HG02970 (cell line): ENCODE measurements at regions not wholly inside any gene's neighbourhood (a gene's known extent, or its start where the extent isn't known, plus 50 kb on each side); places are given as distances from the start of the nearest gene placed in this dataset.

Experiments
- ATAC-seq: cut with Tn5 transposase; IDR thresholded peaks from one replicate; pipeline ENCODE4 v1.9.1; 2021; ENCODE audit warnings: mild to moderate bottlenecking, moderate library complexity, moderate number of reproducible peaks; ENCODE audit not compliant: unreplicated experiment, low FRiP score

- ATAC-seq, result no peak
Observed at GRCh38 chr1:106121728-106122127, 934.7 kb upstream of the PRMT6 start.

GRCh38 chr1:106134561-106134960, 921.9 kb upstream of the PRMT6 start:
- ATAC-seq, result no peak

DNA sequence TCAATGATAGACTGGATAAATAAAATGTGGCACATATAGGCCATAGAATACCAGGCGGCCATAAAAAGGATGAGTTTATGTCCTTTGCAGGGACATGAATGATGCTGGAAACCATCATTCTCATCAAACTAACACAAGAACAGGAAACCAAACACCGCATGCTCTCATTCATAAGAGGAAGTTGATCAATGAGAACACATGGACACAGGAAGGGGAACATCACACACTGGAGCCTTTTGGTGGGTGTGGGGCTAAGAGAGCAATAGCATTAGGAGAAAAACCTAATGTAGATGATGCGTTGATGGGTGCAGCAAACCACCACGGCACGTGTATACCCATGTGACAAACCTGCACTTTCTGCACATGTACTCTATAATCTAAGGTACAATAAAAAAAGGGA, 883.4 kb upstream of the PRMT6 start:
- ATAC-seq, result no peak

DNA sequence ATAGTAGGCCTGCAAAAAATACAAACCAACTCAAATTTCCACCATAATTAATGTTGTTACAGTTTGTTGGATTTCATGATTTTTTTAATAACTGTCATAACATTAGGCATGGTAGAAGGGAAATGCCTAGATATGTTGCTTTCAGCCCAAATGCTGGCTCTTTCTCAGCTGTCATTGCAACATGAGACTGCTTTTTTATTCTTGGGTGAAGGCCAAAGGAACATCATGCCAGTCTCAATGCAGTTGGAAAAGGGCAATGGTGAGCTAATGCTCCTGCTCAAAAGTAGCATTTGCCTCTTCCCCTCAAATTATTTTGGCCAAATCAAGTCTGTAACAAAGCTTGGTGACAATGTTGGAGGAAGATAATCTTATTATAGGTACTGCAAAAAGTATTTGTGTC, 877.7 kb upstream of the PRMT6 start:
- no peak for ATAC-seq

DNA sequence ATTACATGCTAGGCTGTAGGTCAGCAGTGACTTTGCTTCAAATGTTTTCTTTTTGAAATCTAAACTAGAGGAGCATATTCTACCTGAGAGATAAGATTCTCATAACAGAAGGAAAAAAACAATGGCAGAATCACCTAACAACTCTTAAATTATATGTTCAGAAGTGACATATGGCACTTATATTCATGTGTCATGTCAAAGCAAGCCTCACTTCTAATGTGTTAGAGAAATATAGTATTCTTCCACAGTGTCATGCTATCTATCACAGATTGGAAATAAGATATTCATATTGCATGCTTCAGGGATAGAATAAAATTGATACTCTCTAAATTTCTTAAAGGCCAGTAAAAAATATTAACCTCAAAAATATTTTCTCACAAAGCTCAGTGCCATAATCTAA, 874.6 kb upstream of the PRMT6 start:
- ATAC-seq, result no peak

DNA sequence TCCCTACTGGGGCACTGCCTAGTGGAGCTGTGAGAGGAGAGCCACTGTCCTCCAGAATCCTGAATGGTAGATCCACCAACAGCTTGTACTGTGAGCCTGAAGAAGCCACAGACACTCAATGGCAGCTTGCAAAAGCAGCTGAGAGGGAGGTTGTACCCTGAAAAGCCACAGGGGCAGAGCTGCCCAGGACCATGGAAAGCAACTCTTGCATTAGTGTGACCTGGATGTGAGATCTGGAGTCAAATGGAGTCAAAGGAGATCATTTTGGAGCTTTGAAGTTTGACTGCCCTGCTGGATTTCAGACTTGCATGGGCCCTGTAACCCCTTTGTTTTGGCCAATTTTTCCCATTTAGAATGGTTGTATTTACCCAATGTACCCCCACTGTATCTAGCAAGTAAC, 871.4 kb upstream of the PRMT6 start:
- no peak for ATAC-seq

GRCh38 chr1:106189780-106190179, 866.7 kb upstream of the PRMT6 start:
- ATAC-seq, result no peak

DNA sequence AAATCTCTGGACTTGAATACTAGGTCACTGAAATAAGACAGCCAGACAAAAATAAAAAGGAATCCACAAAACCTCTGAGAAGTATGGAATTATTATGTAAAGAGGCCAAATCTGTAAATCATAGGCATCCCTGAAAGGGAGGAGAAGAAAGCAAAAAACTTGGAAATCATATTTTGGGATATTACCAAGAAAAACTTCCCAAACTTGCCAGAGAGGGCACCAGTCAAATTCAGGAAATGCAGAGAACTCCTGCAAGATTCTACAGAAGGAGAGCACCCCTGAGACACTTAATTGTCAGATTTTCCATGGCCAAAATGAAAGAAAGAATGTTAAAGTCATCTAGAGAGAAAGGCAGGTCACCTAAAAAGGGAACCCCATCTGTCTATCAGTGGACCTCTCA, 862.3 kb upstream of the PRMT6 start:
- no peak for ATAC-seq

DNA sequence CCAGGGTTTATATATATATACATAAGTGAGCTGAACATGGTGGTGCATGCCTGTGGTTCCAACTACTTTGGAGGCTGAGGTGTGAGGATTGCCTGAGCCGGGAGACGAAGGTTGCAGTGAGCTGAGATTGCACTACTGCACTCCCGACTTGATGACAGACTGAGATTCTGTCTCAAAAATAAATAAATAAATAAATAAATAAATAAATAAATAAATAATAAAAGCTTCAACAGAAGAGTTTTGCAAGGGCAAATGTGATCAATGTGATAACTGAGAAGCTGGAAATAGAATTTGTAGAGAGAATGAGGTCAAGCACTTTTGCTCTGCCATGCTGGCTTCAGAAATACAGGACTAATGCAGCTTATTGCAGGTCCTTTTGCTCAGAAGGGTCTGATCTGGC, 855.8 kb upstream of the PRMT6 start:
- ATAC-seq, result no peak

DNA sequence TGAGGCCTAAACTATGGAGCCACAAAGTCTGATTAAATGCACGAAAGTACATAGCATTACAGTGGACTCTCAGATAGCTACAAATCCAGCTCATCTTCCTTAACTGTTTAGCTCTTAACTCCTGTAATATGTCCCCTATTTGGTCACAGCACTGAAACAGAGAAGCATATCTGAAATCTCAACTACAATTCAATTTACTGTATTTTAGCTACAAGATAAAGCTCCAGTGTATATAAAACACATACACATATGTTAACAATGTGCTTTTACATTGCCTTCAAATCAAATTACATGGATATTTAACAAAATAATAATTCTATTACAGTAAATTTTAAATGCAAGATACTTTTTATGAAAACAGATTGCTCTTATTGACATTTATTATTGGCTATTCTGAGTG, 849.3 kb upstream of the PRMT6 start:
- no peak for ATAC-seq

DNA sequence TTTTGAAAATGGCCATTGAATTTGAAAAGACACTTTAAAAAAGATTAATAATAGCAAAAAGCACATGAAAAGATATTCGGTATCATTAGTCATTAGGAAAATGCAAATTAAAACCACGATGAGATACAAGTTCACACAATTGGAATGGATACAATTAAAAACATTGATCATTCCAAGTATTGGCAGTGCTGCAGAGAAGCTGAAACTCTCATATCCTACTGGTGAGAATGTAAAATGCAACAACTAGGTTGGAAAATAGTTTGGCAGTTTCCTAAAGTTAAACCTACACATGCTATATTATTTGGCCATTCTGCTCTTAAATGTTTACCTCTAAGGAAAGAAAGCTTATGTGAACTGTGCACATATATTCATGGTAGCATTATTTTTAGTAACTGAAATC, 838.7 kb upstream of the PRMT6 start:
- no peak for ATAC-seq

GRCh38 chr1:106222403-106222802, 834.1 kb upstream of the PRMT6 start:
- ATAC-seq, result no peak

DNA sequence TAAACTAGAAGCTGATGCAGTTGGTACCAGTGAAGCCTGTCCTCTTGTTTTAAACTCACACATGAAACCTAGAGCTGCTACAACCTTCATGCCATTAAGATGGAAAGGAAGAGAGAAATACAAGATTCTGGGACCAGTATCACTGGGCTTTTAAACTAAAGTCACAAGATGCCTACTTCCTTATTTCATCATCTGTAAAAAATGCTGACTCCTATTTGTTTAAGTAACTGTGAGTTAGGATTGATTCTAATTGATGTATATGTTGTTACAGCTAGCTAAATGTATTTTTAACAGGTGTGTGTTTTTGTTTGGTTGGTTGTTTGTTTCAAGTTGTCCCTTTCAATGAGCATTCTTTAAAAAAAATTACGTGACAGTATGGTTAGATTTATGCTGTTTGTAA, 833.3 kb upstream of the PRMT6 start:
- no peak for ATAC-seq

- no peak for ATAC-seq
Observed at GRCh38 chr1:106224426-106224825, 832.0 kb upstream of the PRMT6 start.

- no peak for ATAC-seq
Observed at GRCh38 chr1:106225403-106225802, 831.1 kb upstream of the PRMT6 start.

GRCh38 chr1:106226550-106226949, 829.9 kb upstream of the PRMT6 start:
- no peak for ATAC-seq

DNA sequence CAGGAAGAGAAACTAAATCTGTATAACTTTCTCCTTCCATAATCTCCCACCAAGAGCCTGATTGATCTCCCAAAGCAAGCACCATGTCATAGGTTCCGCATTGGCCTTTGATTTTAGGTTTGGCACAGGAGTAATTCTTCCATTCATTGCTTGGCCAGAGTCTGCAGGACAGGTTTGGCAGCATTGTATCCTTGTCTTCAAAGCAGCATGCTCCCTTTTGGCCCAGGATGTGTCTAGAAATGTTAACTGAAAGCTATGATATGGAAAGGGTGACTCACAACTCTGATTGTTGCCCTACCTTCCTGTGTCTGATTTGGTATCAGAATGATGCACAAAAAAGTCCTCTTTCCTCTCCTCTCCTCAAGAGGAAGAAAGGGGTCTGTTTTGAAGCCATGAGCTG, 824.3 kb upstream of the PRMT6 start:
- no peak for ATAC-seq

- ATAC-seq, result no peak
Observed at GRCh38 chr1:106233511-106233910, 823.0 kb upstream of the PRMT6 start.

- no peak for ATAC-seq
Observed at GRCh38 chr1:106249365-106249764, 807.1 kb upstream of the PRMT6 start.

GRCh38 chr1:106249810-106250209, 806.7 kb upstream of the PRMT6 start:
- ATAC-seq, result no peak

GRCh38 chr1:106254748-106255147, 801.7 kb upstream of the PRMT6 start:
- ATAC-seq, result no peak

GRCh38 chr1:106266786-106267185, 789.7 kb upstream of the PRMT6 start:
- no peak for ATAC-seq

GRCh38 chr1:106268070-106268469, 788.4 kb upstream of the PRMT6 start:
- ATAC-seq, result no peak

DNA sequence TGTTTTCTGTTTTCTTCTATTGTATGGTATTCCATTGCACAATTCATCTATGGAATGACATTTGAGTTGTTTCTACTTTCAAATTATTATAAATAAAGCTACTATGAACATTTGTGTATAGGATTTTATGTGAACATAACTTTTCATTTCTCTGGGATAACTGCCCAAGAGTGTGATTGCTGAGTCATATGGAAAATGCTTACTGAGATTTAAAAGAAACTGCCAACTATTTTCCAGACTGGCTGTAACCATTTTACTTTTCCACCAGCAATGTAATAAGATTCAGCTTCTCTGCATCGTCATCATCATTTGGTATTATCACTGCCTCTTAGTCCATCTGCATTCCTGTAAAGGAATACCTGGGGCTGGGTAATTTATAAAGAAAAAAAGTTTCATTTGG, 779.6 kb upstream of the PRMT6 start:
- ATAC-seq, result no peak
